ENCODE measurements at regions not wholly inside any gene's neighbourhood (a gene's known extent, or its start where the extent isn't known, plus 50 kb on each side); places are given as distances from the start of the nearest gene placed in this dataset.

GRCh38 chr10:113239566-113240350 is 289.7 kb downstream of the TCF7L2 start:
- H3K4me3 ChIP-seq (ENCODE audit: low read depth, low read length) = no peak overlapping the region
- DNase-seq (ENCODE audit: low read depth) = no peak
- TF ChIP-seq CTCF (conservative IDR thresholded peaks at IDR 0.05; ENCODE audit: low read depth, low read length) = no peak

- no peak overlapping the region for H3K4me3 ChIP-seq (ENCODE audit: low read depth, low read length)
- DNase-seq (ENCODE audit: low read depth) = no peak
- TF ChIP-seq CTCF (conservative IDR thresholded peaks at IDR 0.05; ENCODE audit: low read depth, low read length) = no peak
Observed at GRCh38 chr10:113240736-113241135, 290.7 kb downstream of the TCF7L2 start.

- TF ChIP-seq CTCF (conservative IDR thresholded peaks at IDR 0.05; ENCODE audit: low read depth, low read length) = no peak
- DNase-seq (ENCODE audit: low read depth) = no peak
- H3K4me3 ChIP-seq (ENCODE audit: low read depth, low read length) = no peak overlapping the region
Observed at GRCh38 chr10:113241599-113242360, 291.7 kb downstream of the TCF7L2 start.

GRCh38 chr10:113243311-113243710 is 293.3 kb downstream of the TCF7L2 start:
- TF ChIP-seq CTCF (conservative IDR thresholded peaks at IDR 0.05; ENCODE audit: low read depth, low read length) = no peak
- DNase-seq (ENCODE audit: low read depth) = no peak
- no peak overlapping the region for H3K4me3 ChIP-seq (ENCODE audit: low read depth, low read length)

- TF ChIP-seq CTCF (conservative IDR thresholded peaks at IDR 0.05; ENCODE audit: low read depth, low read length) = no peak
- no peak overlapping the region for H3K4me3 ChIP-seq (ENCODE audit: low read depth, low read length)
- DNase-seq (ENCODE audit: low read depth) = no peak
Observed at GRCh38 chr10:113244750-113245149, 294.7 kb downstream of the TCF7L2 start.

- H3K4me3 ChIP-seq (ENCODE audit: low read depth, low read length) = no peak overlapping the region
- TF ChIP-seq CTCF (conservative IDR thresholded peaks at IDR 0.05; ENCODE audit: low read depth, low read length) = no peak
- DNase-seq (ENCODE audit: low read depth) = no peak
Observed at GRCh38 chr10:113245286-113245685, 295.2 kb downstream of the TCF7L2 start.

Measured in epithelial cell of proximal tubule (primary cell).